ENCODE measurements at regions not wholly inside any gene's neighbourhood (a gene's known extent, or its start where the extent isn't known, plus 50 kb on each side); places are given as distances from the start of the nearest gene placed in this dataset.
"Not testable (repeated sequence)": the region's sequence is repeated elsewhere in the genome, so short reads cannot be mapped to it uniquely, and the experiment has no call there.

GRCh38 chr12:92235703-92236472 is 90.2 kb upstream of the BTG1 start:
- H3K4me2 ChIP-seq (ENCODE audit: low read length) = no peak overlapping the region
- no peak overlapping the region for H3K27ac ChIP-seq
- no peak overlapping the region for H3K4me3 ChIP-seq (ENCODE audit: low read depth, low read length)
- no peaks in the 10 kb centered on the region for H3K4me1 ChIP-seq
- H2AFZ ChIP-seq = no peak overlapping the region
- no peak overlapping the region for H3K9ac ChIP-seq
- no peaks in the 10 kb centered on the region for H3K36me3 ChIP-seq (ENCODE audit: control insufficient read depth, insufficient read depth, low read length)
- H3K27me3 ChIP-seq (ENCODE audit: control insufficient read depth, insufficient read depth, low read length) = no peaks in the 10 kb centered on the region
- no peaks in the 10 kb centered on the region for H3K9me3 ChIP-seq (ENCODE audit: control insufficient read depth, low read length)
- TF ChIP-seq CTCF (IDR thresholded peaks at IDR 0.05) = no peak
- H3K79me2 ChIP-seq = no peaks in the 10 kb centered on the region

GRCh38 chr12:92234533-92234932 is 88.9 kb upstream of the BTG1 start:
- Histone ChIP-seq H2AFZ (no peak overlapping the region), H3K4me3 (ENCODE audit: low read depth, low read length) (no peak overlapping the region), H3K9me3 (ENCODE audit: control insufficient read depth, low read length) (no peaks in the 10 kb centered on the region), H3K36me3 (ENCODE audit: control insufficient read depth, insufficient read depth, low read length) (no peaks in the 10 kb centered on the region), H3K79me2 (no peaks in the 10 kb centered on the region), H3K4me2 (ENCODE audit: low read length) (no peak overlapping the region), H3K27ac (no peak overlapping the region), H3K4me1 (no peaks in the 10 kb centered on the region), H3K27me3 (ENCODE audit: control insufficient read depth, insufficient read depth, low read length) (no peaks in the 10 kb centered on the region), H3K9ac (no peak overlapping the region)
- TF ChIP-seq CTCF (IDR thresholded peaks at IDR 0.05) = no peak

- Histone ChIP-seq H3K4me3 (ENCODE audit: low read depth, low read length) (no peak overlapping the region), H3K9ac (no peak overlapping the region), H3K36me3 (ENCODE audit: control insufficient read depth, insufficient read depth, low read length) (no peaks in the 10 kb centered on the region), H3K79me2 (no peaks in the 10 kb centered on the region), H3K4me1 (no peaks in the 10 kb centered on the region), H3K9me3 (ENCODE audit: control insufficient read depth, low read length) (no peaks in the 10 kb centered on the region), H3K4me2 (ENCODE audit: low read length) (no peak overlapping the region), H3K27me3 (ENCODE audit: control insufficient read depth, insufficient read depth, low read length) (no peaks in the 10 kb centered on the region), H3K27ac (no peak overlapping the region), H2AFZ (no peak overlapping the region)
- TF ChIP-seq CTCF (IDR thresholded peaks at IDR 0.05) = no peak
Observed at GRCh38 chr12:92233346-92234015, 87.8 kb upstream of the BTG1 start.

GRCh38 chr12:92232371-92232932 is 86.8 kb upstream of the BTG1 start:
- not testable (repeated sequence) for H3K4me2 ChIP-seq (ENCODE audit: low read length); H2AFZ ChIP-seq; H3K36me3 ChIP-seq (ENCODE audit: control insufficient read depth, insufficient read depth, low read length); H3K4me1 ChIP-seq; H3K27me3 ChIP-seq (ENCODE audit: control insufficient read depth, insufficient read depth, low read length); H3K79me2 ChIP-seq; H3K9ac ChIP-seq; H3K9me3 ChIP-seq (ENCODE audit: control insufficient read depth, low read length); H3K27ac ChIP-seq; H3K4me3 ChIP-seq (ENCODE audit: low read depth, low read length)

GRCh38 chr12:92231945-92232344 is 86.3 kb upstream of the BTG1 start:
- H3K4me3 ChIP-seq (ENCODE audit: low read depth, low read length); H3K9me3 ChIP-seq (ENCODE audit: control insufficient read depth, low read length); H3K36me3 ChIP-seq (ENCODE audit: control insufficient read depth, insufficient read depth, low read length); H3K4me2 ChIP-seq (ENCODE audit: low read length); H3K27me3 ChIP-seq (ENCODE audit: control insufficient read depth, insufficient read depth, low read length); H2AFZ ChIP-seq; H3K9ac ChIP-seq; H3K27ac ChIP-seq; H3K79me2 ChIP-seq; H3K4me1 ChIP-seq: not testable (repeated sequence)

- H3K4me3 ChIP-seq (ENCODE audit: low read depth, low read length); H2AFZ ChIP-seq; H3K4me1 ChIP-seq; H3K4me2 ChIP-seq (ENCODE audit: low read length); H3K79me2 ChIP-seq; H3K9ac ChIP-seq; H3K9me3 ChIP-seq (ENCODE audit: control insufficient read depth, low read length); H3K27me3 ChIP-seq (ENCODE audit: control insufficient read depth, insufficient read depth, low read length); H3K36me3 ChIP-seq (ENCODE audit: control insufficient read depth, insufficient read depth, low read length); H3K27ac ChIP-seq: not testable (repeated sequence)
Observed at GRCh38 chr12:92231532-92231931, 85.9 kb upstream of the BTG1 start.
